Colonic mucosa (tissue), 4 donors: ENCODE measurements at regions not wholly inside any gene's neighbourhood (a gene's known extent, or its start where the extent isn't known, plus 50 kb on each side); places are given as distances from the start of the nearest gene placed in this dataset.

Experiments used
- DNase-seq: peaks from one replicate; pipeline ENCODE4 v3.0.0-alpha.2; 2020
- H3K27ac ChIP-seq: fragments of 200-600 bp; one replicate; pipeline ENCODE4 v1.8.0; 2021
- H3K27me3 ChIP-seq: fragments of 200-600 bp; one replicate; pipeline ENCODE4 v1.8.0; 2021
- H3K36me3 ChIP-seq: fragments of 200-600 bp; one replicate; pipeline ENCODE4 v1.8.0; 2021
- H3K4me1 ChIP-seq: fragments of 200-600 bp; one replicate; pipeline ENCODE4 v1.8.0; 2021; ENCODE audit warnings: mild to moderate bottlenecking
- H3K4me3 ChIP-seq: fragments of 200-600 bp; one replicate; pipeline ENCODE4 v1.8.0; 2021
- H3K9ac ChIP-seq, 2 donors: one replicate each; pipeline ENCODE4 v1.7.0; 2013; ENCODE audit warnings: control low read depth in 2 of 2, low read depth in 2 of 2, low read length in 2 of 2
- H3K9me3 ChIP-seq: fragments of 200-600 bp; one replicate; pipeline ENCODE4 v1.8.0; 2021
- intact Hi-C: fragments of 100-400 bp; cut with DNase I; formaldehyde crosslinking; loops from one replicate; pipeline ENCODE4 v1.14.1; 2022
- TF ChIP-seq, protein P1 (sequence below): fragments of 200-600 bp; IDR thresholded peaks from one replicate; pipeline ENCODE4 v1.8.0; 2022; ENCODE audit warnings: antibody characterized with exemption, mild to moderate bottlenecking
- donor health status: healthy.
- donor health status: DM: no; HTN: no; CAD: no.
- donor health status: DM: no; HTN: no; CAD: no.

DNA sequence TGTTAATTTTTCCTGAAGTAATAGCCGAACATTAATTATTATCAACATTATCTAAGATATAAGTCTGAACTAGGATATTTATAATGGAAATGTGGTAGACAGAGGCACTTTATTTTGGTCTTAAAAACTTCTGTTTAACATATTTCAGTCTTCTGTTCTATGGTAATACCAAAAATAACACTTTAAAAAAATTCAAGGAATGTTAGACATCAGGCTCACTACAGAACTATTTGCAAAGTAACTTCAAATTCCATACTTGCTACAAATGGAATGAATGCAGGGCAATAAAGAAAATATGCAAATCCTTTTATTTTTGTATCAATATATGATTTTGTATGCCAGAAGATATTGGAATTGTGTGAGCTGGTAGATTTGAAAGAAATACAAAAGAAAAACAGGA, 345.5 kb upstream of the DSEL start:
- Histone ChIP-seq H3K9me3 (no peaks in the 10 kb centered on the region), H3K36me3 (no peaks in the 10 kb centered on the region), H3K9ac (no peak overlapping the region), H3K4me3 (no peak overlapping the region), H3K27me3 (no peaks in the 10 kb centered on the region), H3K27ac (no peak overlapping the region), H3K4me1 (no peaks in the 10 kb centered on the region)
- intact Hi-C loops, result no loop called here
- no peak for DNase-seq
- TF ChIP-seq, protein P1, sequence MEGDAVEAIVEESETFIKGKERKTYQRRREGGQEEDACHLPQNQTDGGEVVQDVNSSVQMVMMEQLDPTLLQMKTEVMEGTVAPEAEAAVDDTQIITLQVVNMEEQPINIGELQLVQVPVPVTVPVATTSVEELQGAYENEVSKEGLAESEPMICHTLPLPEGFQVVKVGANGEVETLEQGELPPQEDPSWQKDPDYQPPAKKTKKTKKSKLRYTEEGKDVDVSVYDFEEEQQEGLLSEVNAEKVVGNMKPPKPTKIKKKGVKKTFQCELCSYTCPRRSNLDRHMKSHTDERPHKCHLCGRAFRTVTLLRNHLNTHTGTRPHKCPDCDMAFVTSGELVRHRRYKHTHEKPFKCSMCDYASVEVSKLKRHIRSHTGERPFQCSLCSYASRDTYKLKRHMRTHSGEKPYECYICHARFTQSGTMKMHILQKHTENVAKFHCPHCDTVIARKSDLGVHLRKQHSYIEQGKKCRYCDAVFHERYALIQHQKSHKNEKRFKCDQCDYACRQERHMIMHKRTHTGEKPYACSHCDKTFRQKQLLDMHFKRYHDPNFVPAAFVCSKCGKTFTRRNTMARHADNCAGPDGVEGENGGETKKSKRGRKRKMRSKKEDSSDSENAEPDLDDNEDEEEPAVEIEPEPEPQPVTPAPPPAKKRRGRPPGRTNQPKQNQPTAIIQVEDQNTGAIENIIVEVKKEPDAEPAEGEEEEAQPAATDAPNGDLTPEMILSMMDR, result no peak

DNA sequence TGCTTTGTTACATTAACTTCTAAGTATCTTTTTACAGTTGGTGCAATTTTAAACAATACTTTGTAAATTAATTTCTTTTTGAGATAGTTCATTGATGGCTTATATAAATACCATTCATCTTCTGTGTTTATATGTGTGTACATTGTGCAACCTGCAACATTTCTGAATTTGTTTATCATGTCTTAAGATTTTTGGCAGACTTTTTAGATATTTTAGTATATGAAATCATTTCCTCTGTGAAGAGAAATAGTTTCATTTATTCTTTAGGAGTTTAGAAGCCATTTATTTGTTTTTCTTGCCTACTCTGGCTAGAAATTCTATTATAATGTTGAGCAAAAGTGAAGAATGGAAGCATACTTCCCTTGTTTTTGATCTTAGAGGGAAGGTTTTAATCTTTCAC, 337.8 kb upstream of the DSEL start:
- no peaks in the 10 kb centered on the region for H3K27me3 ChIP-seq
- no peak for DNase-seq
- no peak overlapping the region for H3K9ac ChIP-seq
- H3K4me1 ChIP-seq, result no peaks in the 10 kb centered on the region
- H3K9me3 ChIP-seq, result no peaks in the 10 kb centered on the region
- no peak overlapping the region for H3K27ac ChIP-seq
- H3K4me3 ChIP-seq, result no peak overlapping the region
- H3K36me3 ChIP-seq, result no peaks in the 10 kb centered on the region
- intact Hi-C loops, result loop anchor here (10.0 kb wide), 1 partner anchor 60 kb away; no protein-coding TSS in a partner anchor
- TF ChIP-seq, protein P1, result no peak

GRCh38 chr18:67846422-67847098, 330.0 kb upstream of the DSEL start:
- TF ChIP-seq, protein P1, result no peak
- H3K9me3 ChIP-seq, result no peaks in the 10 kb centered on the region
- no peaks in the 10 kb centered on the region for H3K36me3 ChIP-seq
- no peak overlapping the region for H3K4me3 ChIP-seq
- H3K27ac ChIP-seq, result no peak overlapping the region
- H3K9ac ChIP-seq, result no peak overlapping the region
- no peak for DNase-seq
- H3K4me1 ChIP-seq, result no peaks in the 10 kb centered on the region
- intact Hi-C loops, result no loop called here
- H3K27me3 ChIP-seq, result no peaks in the 10 kb centered on the region

DNA sequence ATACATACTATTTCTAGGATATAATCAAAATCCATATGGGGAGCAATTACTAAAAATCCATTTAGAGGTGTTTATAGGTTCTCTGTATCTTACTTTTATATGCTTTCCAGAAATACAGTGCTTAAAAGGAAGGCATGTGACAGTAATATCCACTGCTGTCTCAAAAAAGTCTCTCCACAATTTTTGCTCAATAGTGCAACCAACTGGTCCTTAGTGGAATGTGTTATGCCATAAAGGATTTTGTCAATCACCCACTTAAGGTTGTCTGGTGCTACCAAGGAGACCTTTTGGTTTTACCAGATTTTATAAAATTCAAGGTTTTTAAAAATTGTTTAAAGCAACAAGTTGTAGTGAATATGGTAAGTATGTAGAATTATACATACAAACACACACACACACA, 328.5 kb upstream of the DSEL start:
- Histone ChIP-seq H3K36me3 (no peaks in the 10 kb centered on the region), H3K9ac (no peak overlapping the region), H3K4me1 (no peaks in the 10 kb centered on the region), H3K27me3 (no peaks in the 10 kb centered on the region), H3K9me3 (no peaks in the 10 kb centered on the region), H3K4me3 (no peak overlapping the region), H3K27ac (no peak overlapping the region)
- intact Hi-C loops, result no loop called here
- TF ChIP-seq, protein P1, result no peak
- no peak for DNase-seq

- intact Hi-C loops, result no loop called here
- Histone ChIP-seq H3K9me3 (no peaks in the 10 kb centered on the region), H3K36me3 (no peaks in the 10 kb centered on the region), H3K9ac (no peak overlapping the region), H3K27me3 (no peaks in the 10 kb centered on the region), H3K4me1 (no peaks in the 10 kb centered on the region), H3K4me3 (no peak overlapping the region), H3K27ac (no peak overlapping the region)
- no peak for DNase-seq
- TF ChIP-seq, protein P1, result no peak
Measured at GRCh38 chr18:67840379-67840778, 323.9 kb upstream of the DSEL start.
